H1 (cell line): ENCODE measurements at regions not wholly inside any gene's neighbourhood (a gene's known extent, or its start where the extent isn't known, plus 50 kb on each side); places are given as distances from the start of the nearest gene placed in this dataset.

Experiments
- CTCF ChIA-PET: fragments of 300-600 bp; sonication (Branson Sonifier 250); formaldehyde crosslinking; loops from one replicate; lab custom pipeline; 2021; ENCODE audit not compliant: partially characterized antibody; lab: Charles Lee
- POLR2A ChIA-PET: fragments of 300-600 bp; sonication (Branson Sonifier 250); formaldehyde crosslinking; loops from one replicate; lab custom pipeline; 2021; ENCODE audit warnings: inconsistent platforms; ENCODE audit not compliant: partially characterized antibody; lab: Charles Lee
- DNase-seq, 2 experiments: peaks; one replicate each; pipeline versions ENCODE4 v3.0.0 to v3.0.0-alpha.2; 2010 to 2022; ENCODE audit warnings: low spot score in 2 of 2, low read depth in 1 of 2, mixed read lengths in 1 of 2
- FAIRE-seq: peaks from 2 replicates; lab custom pipeline; 2011; peaks lifted over from hg19 to GRCh38; lab: Jason Lieb, UNC
- H2AFZ ChIP-seq: 2 replicates; pipeline ENCODE4 v1.8.1; 2012; ENCODE audit warnings: low read length, inconsistent platforms
- H2AK5ac ChIP-seq: 2 replicates; pipeline ENCODE4 v1.6.1; 2013; ENCODE audit warnings: low read depth, low read length
- H2BK120ac ChIP-seq: replicated peaks from 2 replicates; pipeline ENCODE3; 2013; ENCODE audit warnings: low read depth, low read length, inconsistent platforms
- H2BK12ac ChIP-seq: 2 replicates; pipeline ENCODE4 v1.6.1; 2013; ENCODE audit warnings: low read depth, low read length
- H2BK15ac ChIP-seq: 2 replicates; pipeline ENCODE4 v1.6.1; 2013; ENCODE audit warnings: low read length
- H2BK20ac ChIP-seq: 2 replicates; pipeline ENCODE4 v1.6.1; 2013; ENCODE audit warnings: low read length
- H2BK5ac ChIP-seq: 2 replicates; pipeline ENCODE4 v1.6.1; 2013; ENCODE audit warnings: low read depth, low read length
- H3K14ac ChIP-seq: 2 replicates; pipeline ENCODE4 v1.6.1; 2013; ENCODE audit warnings: inconsistent platforms; ENCODE audit not compliant: insufficient read length
- H3K18ac ChIP-seq: 2 replicates; pipeline ENCODE4 v1.6.1; 2013; ENCODE audit warnings: low read length; ENCODE audit errors: extremely low read depth
- H3K23ac ChIP-seq: 2 replicates; pipeline ENCODE4 v1.6.1; 2013; ENCODE audit warnings: inconsistent platforms; ENCODE audit not compliant: insufficient read length
- H3K23me2 ChIP-seq: 2 replicates; pipeline ENCODE4 v1.6.1; 2013; ENCODE audit warnings: low read depth, low read length
- H3K27ac ChIP-seq: 2 replicates; pipeline ENCODE4 v1.6.1; 2011; ENCODE audit warnings: low read depth, low read length, inconsistent platforms
- H3K27me3 ChIP-seq, 4 experiments: replicated peaks in 1 of 4; 1 replicate in 1 of 4; 2 replicates in 3 of 4; pipeline versions ENCODE4 v1.6.1 to v1.8.1; 2011 to 2013; ENCODE audit warnings: low read length in 3 of 4, mild to moderate bottlenecking in 3 of 4, inconsistent platforms in 2 of 4, mixed read lengths in 2 of 4, moderate library complexity in 1 of 4; ENCODE audit not compliant: control insufficient read depth in 3 of 4, insufficient read depth in 3 of 4; ENCODE audit errors: extremely low read depth in 1 of 4
- H3K36me3 ChIP-seq, 4 experiments: 2 replicates each; pipeline versions ENCODE4 v1.6.1 to v1.8.1; 2011 to 2013; ENCODE audit warnings: mild to moderate bottlenecking in 4 of 4, low read length in 3 of 4, moderate library complexity in 2 of 4, control low read depth in 1 of 4, inconsistent platforms in 1 of 4; ENCODE audit not compliant: insufficient read depth in 4 of 4, control insufficient read depth in 2 of 4
- H3K4ac ChIP-seq: replicated peaks from 2 replicates; pipeline ENCODE3; 2013; ENCODE audit warnings: low read length, low read depth, mixed read lengths, inconsistent platforms; ENCODE audit not compliant: insufficient read length
- H3K4me1 ChIP-seq, 4 experiments: replicated peaks in 1 of 4; 1 replicate in 1 of 4; 2 replicates in 3 of 4; pipeline versions ENCODE4 v1.6.1 to v1.8.1; 2011 to 2013; ENCODE audit warnings: low read length in 3 of 4, inconsistent platforms in 2 of 4, mixed read lengths in 1 of 4; ENCODE audit not compliant: insufficient read depth in 4 of 4, control insufficient read depth in 3 of 4
- H3K4me2 ChIP-seq, 2 experiments: 2 replicates each; pipeline versions ENCODE4 v1.6.1 to v1.8.1; 2011 to 2013; ENCODE audit warnings: low read depth in 2 of 2, low read length in 2 of 2, control low read depth in 1 of 2, inconsistent platforms in 1 of 2, mild to moderate bottlenecking in 1 of 2; ENCODE audit not compliant: insufficient read depth in 1 of 2
- H3K4me3 ChIP-seq, 4 experiments: fragments of 200-600, 300-600 bp in 1 of 4; sonication (generic), shearing (Covaris generic), sonication (Bioruptor Twin) in 1 of 4; 2 replicates each; pipeline versions ENCODE4 v1.5.1 to v1.8.1; 2011 to 2016; ENCODE audit warnings: low read length in 4 of 4, low read depth in 3 of 4, control low read depth in 2 of 4, inconsistent platforms in 2 of 4, mild to moderate bottlenecking in 2 of 4, mixed read lengths in 1 of 4, moderate library complexity in 1 of 4; ENCODE audit not compliant: insufficient read depth in 2 of 4; ENCODE audit errors: extremely low read depth in 1 of 4
- H3K56ac ChIP-seq: replicated peaks from 2 replicates; pipeline ENCODE3; 2013; ENCODE audit warnings: low read depth, mild to moderate bottlenecking, mixed read lengths, low read length, inconsistent platforms; ENCODE audit not compliant: insufficient read length
- H3K79me1 ChIP-seq: 2 replicates; pipeline ENCODE4 v1.6.1; 2013; ENCODE audit warnings: low read depth, low read length, control low read depth
- H3K79me2 ChIP-seq, 2 experiments: 2 replicates each; pipeline versions ENCODE4 v1.6.1 to v1.8.1; 2012 to 2013; ENCODE audit warnings: low read length in 2 of 2, mild to moderate bottlenecking in 2 of 2, inconsistent platforms in 1 of 2; ENCODE audit not compliant: insufficient read depth in 2 of 2, control insufficient read depth in 1 of 2
- H3K9ac ChIP-seq, 4 experiments: replicated peaks in 1 of 4; 1 replicate in 1 of 4; 2 replicates in 3 of 4; pipeline versions ENCODE4 v1.6.1 to v1.8.1; 2011 to 2013; ENCODE audit warnings: low read depth in 3 of 4, low read length in 3 of 4, control low read depth in 2 of 4, mild to moderate bottlenecking in 2 of 4, moderate library complexity in 2 of 4, inconsistent platforms in 1 of 4; ENCODE audit errors: extremely low read depth in 1 of 4
- H3K9me3 ChIP-seq, 2 experiments: 2 replicates each; pipeline versions ENCODE4 v1.6.1 to v1.8.1; 2012 to 2013; ENCODE audit warnings: mild to moderate bottlenecking in 2 of 2, moderate library complexity in 2 of 2, control low read depth in 1 of 2, inconsistent platforms in 1 of 2, low read depth in 1 of 2, low read length in 1 of 2, mixed read lengths in 1 of 2; ENCODE audit not compliant: insufficient read depth in 2 of 2
- H4K20me1 ChIP-seq, 2 experiments: replicated peaks in 1 of 2; 2 replicates each; pipeline versions ENCODE3 to v1.8.1; 2011 to 2013; ENCODE audit warnings: inconsistent platforms in 2 of 2, low read length in 2 of 2, mild to moderate bottlenecking in 1 of 2; ENCODE audit not compliant: insufficient read depth in 2 of 2, control insufficient read depth in 1 of 2
- H4K5ac ChIP-seq: 2 replicates; pipeline ENCODE4 v1.6.1; 2013; ENCODE audit warnings: low read length, low read depth, mixed read lengths, inconsistent platforms; ENCODE audit not compliant: insufficient read length
- H4K8ac ChIP-seq: 2 replicates; pipeline ENCODE4 v1.8.0; 2013; ENCODE audit warnings: mild to moderate bottlenecking, moderate library complexity, low read length, inconsistent platforms; ENCODE audit not compliant: insufficient read depth; ENCODE audit errors: extremely low read depth
- H4K91ac ChIP-seq: replicated peaks from 2 replicates; pipeline ENCODE3; 2013; ENCODE audit warnings: low read length, mixed read lengths, inconsistent platforms; ENCODE audit not compliant: insufficient read length
- BRCA1 ChIP-seq: IDR thresholded peaks from 2 replicates; pipeline ENCODE4 v1.6.1; 2012; ENCODE audit warnings: low read depth, low read length, improper control_type of control experiment
- CBX5 ChIP-seq: fragments of 300-800, 300-1000 bp; sonication (generic); IDR thresholded peaks from 2 replicates; pipeline ENCODE4 v1.7.1; 2016; ENCODE audit warnings: antibody characterized with exemption, low read length, low read depth
- GABPA ChIP-seq: IDR thresholded peaks from 2 replicates; pipeline ENCODE4 v1.6.1; 2011; ENCODE audit warnings: mild to moderate bottlenecking, low read length, moderate library complexity, borderline replicate concordance; ENCODE audit not compliant: insufficient read depth
- HDAC2 ChIP-seq, 2 experiments: fragments of 300-600 bp in 1 of 2; sonication (generic) in 1 of 2; IDR thresholded peaks; 2 replicates each; pipeline ENCODE4 v1.6.1; 2011 to 2012; ENCODE audit warnings: low read depth in 2 of 2, low read length in 2 of 2, mild to moderate bottlenecking in 2 of 2, moderate library complexity in 2 of 2, borderline replicate concordance in 1 of 2, inconsistent platforms in 1 of 2
- HDAC6 ChIP-seq: IDR thresholded peaks from one replicate; pipeline ENCODE4 v1.7.1; 2012; ENCODE audit warnings: low read depth, mild to moderate bottlenecking, inconsistent platforms, low read length, moderate library complexity
- KDM1A ChIP-seq: fragments of 200-600, 300-600 bp; sonication (generic); IDR thresholded peaks from 2 replicates; pipeline ENCODE4 v1.7.1; 2016; ENCODE audit warnings: mild to moderate bottlenecking, low read length, borderline replicate concordance
- KDM4A ChIP-seq: IDR thresholded peaks from one replicate; pipeline ENCODE4 v1.7.1; 2012; ENCODE audit warnings: low read depth, mild to moderate bottlenecking, moderate library complexity, low read length, inconsistent platforms; ENCODE audit not compliant: severe bottlenecking
- PHF8 ChIP-seq: fragments of 200-600 bp; sonication (generic); conservative IDR thresholded peaks from 2 replicates; pipeline ENCODE4 v1.7.1; 2012; ENCODE audit warnings: low read depth, mild to moderate bottlenecking, inconsistent platforms, low read length, moderate library complexity
- SAP30 ChIP-seq: fragments of 300-600 bp; sonication (generic); IDR thresholded peaks from 2 replicates; pipeline ENCODE4 v1.7.1; 2012; ENCODE audit warnings: low read length, moderate library complexity, mild to moderate bottlenecking, inconsistent platforms; ENCODE audit not compliant: insufficient read depth, insufficient replicate concordance
- SIN3A ChIP-seq, 2 experiments: IDR thresholded peaks in 1 of 2; conservative IDR thresholded peaks in 1 of 2; 2 replicates each; pipeline ENCODE4 v1.6.1; 2011 to 2012; ENCODE audit warnings: low read length in 2 of 2, improper control_type of control experiment in 1 of 2, low read depth in 1 of 2, mild to moderate bottlenecking in 1 of 2
- SIX5 ChIP-seq: IDR thresholded peaks from 2 replicates; pipeline ENCODE4 v1.6.1; 2011; ENCODE audit warnings: mild to moderate bottlenecking, low read depth, low read length
- TAF1 ChIP-seq: IDR thresholded peaks from 2 replicates; pipeline ENCODE4 v1.6.1; 2011; ENCODE audit warnings: mild to moderate bottlenecking, low read depth, low read length
- TAF7 ChIP-seq: optimal IDR thresholded peaks from 2 replicates; pipeline ENCODE3; 2011; ENCODE audit warnings: low read depth, mild to moderate bottlenecking, inconsistent platforms, low read length, moderate library complexity, borderline replicate concordance
- YY1 ChIP-seq: IDR thresholded peaks from 2 replicates; pipeline ENCODE4 v1.6.1; 2011; ENCODE audit warnings: low read depth, mild to moderate bottlenecking, low read length
- WGBS, 2 experiments: shearing (Covaris generic) in 1 of 2; methylation state at CpG; one replicate each; pipeline versions ENCODE4 v1.1.6 to v1.1.7; 2013 to 2015; ENCODE audit warnings: low lambda C conversion rate in 2 of 2, mixed read lengths in 2 of 2, inconsistent platforms in 1 of 2, low coverage in 1 of 2, missing lambda C conversion rate in 1 of 2; ENCODE audit not compliant: insufficient replicate concordance in 2 of 2, insufficient coverage in 1 of 2, insufficient read length in 1 of 2; ENCODE audit errors: extremely low coverage in 1 of 2, missing lambda C conversion rate in 1 of 2; 5-methylcytosine and 5-hydroxymethylcytosine counted together

- no peak for FAIRE-seq
- CTCF ChIA-PET: no interaction called here
- no peaks in the 10 kb centered on the region for H3K79me1 ChIP-seq
- H3K79me2 ChIP-seq: no peaks in the 10 kb centered on the region
- no peak overlapping the region for H3K4me3 ChIP-seq
- no peaks in the 10 kb centered on the region for H3K23me2 ChIP-seq
- DNase-seq: no peak
- no peaks in the 10 kb centered on the region for H4K20me1 ChIP-seq
- POLR2A ChIA-PET: no interaction called here
- H2BK20ac ChIP-seq: no peak overlapping the region
- no peak overlapping the region for H2AFZ ChIP-seq
- H2BK120ac ChIP-seq: no peak overlapping the region
- no peaks in the 10 kb centered on the region for H3K27me3 ChIP-seq
- H2BK12ac ChIP-seq: no peak overlapping the region
- H3K36me3 ChIP-seq: no peaks in the 10 kb centered on the region; a peak in 1 of 8 replicates
- H3K23ac ChIP-seq: no peak overlapping the region
- H3K56ac ChIP-seq: no peak overlapping the region
- no peak overlapping the region for H3K14ac ChIP-seq
- H4K91ac ChIP-seq: no peak overlapping the region
- peaks cover 9 to 16% of the 10 kb centered on the region in 2 experiments; a peak in 2 of 4 replicates for H3K9me3 ChIP-seq
- no peak overlapping the region for H2AK5ac ChIP-seq
- H2BK5ac ChIP-seq: no peak overlapping the region
- no peak overlapping the region for H3K4me2 ChIP-seq
- H3K9ac ChIP-seq: no peak overlapping the region
- no peak overlapping the region for H4K8ac ChIP-seq
- no peak overlapping the region for H2BK15ac ChIP-seq
- WGBS, 2 experiments: 67% methylated on average over 4 of the region's 4 CpGs; no CpG with 5 or more reads in 1 of the 2 experiments
- no peak overlapping the region for H3K4ac ChIP-seq
- H3K27ac ChIP-seq: no peak overlapping the region
- no peak overlapping the region for H3K18ac ChIP-seq
- H3K4me1 ChIP-seq: peaks cover 0 to 5% (median under 1%) of the 10 kb centered on the region in 4 experiments; a peak in 1 of 7 replicates
- no peak overlapping the region for H4K5ac ChIP-seq
- TF ChIP-seq BRCA1: no peak
- no peak for TF ChIP-seq PHF8
- no peak for TF ChIP-seq SIX5
- TF ChIP-seq YY1: no peak
- TF ChIP-seq SIN3A (conservative IDR thresholded peaks at IDR 0.05 in 1 of 2, IDR thresholded peaks at IDR 0.05 in 1 of 2; ENCODE audit: low read depth in 1 of 2, low read length in 2 of 2): no peak
- TF ChIP-seq SAP30: no peak
- no peak for TF ChIP-seq GABPA
- no peak for TF ChIP-seq CBX5
- TF ChIP-seq TAF1: no peak
- no peak for TF ChIP-seq HDAC6
- TF ChIP-seq KDM4A: no peak
- no peak for TF ChIP-seq HDAC2 (IDR thresholded peaks at IDR 0.05; ENCODE audit: borderline replicate concordance in 1 of 2, low read depth in 2 of 2, low read length in 2 of 2)
- no peak for TF ChIP-seq KDM1A
- no peak for TF ChIP-seq TAF7
These were observed 236.4 kb upstream of the EEF2KMT start for GRCh38 chr16:5333991-5334390.
